Left ventricle myocardium superior (tissue), 1 donor: ENCODE measurements at regions not wholly inside any gene's neighbourhood (a gene's known extent, or its start where the extent isn't known, plus 50 kb on each side); places are given as distances from the start of the nearest gene placed in this dataset.

Experiments
- ATAC-seq: fragments of 200-7000 bp; cut with Tn5 transposase; one replicate; pipeline ENCODE4 v1.9.1; 2020; ENCODE audit warnings: mild to moderate bottlenecking, moderate library complexity
- DNase-seq: peaks from one replicate; pipeline ENCODE4 v3.0.0-alpha.2; 2020
- intact Hi-C: fragments of 100-400 bp; cut with micrococcal nuclease; formaldehyde crosslinking; loops from one replicate; pipeline ENCODE4 v1.11.0; 2022
- donor health status: DM: no; HTN: yes; CAD: no; lungs with severe emphysema.

DNA sequence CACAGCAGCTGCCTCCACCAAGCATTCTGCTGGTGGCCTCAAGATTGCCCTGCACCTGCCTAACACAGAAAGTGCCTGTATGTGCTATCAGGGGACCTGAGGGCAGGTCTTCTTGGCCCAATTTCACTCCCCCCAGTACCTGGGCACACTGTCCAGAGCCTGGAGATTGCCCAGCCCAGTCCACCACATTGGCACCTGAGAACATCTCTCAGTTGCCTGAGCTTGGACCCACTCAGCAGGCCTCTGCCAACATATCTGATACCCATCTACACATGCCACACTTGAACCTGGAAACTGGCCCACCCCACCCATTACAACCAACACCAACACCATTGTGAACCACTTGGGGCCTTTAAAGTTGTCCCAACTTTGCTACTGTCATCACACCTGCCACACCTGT is 1523.1 kb upstream of the CDH9 start:
- intact Hi-C loops: no loop called here
- DNase-seq: no peak
- no peak for ATAC-seq

DNA sequence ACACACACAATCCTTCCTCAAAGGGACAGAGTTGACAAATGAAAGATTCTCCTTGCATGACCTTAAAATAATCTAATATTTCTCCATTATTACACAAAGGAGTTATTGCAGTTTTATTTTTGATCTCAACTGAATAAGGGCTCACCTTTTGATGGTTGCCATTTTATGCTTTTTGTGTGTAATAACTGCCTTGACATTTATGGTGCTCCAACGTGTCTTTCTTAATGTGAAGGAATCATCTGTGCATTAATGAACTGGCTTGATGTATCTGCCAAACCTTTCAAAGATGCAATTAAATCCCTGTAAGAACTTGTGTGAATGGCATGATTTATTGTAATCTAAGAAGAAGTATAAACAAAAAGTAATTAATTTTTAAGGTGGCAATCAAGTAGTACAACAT is 1519.8 kb upstream of the CDH9 start:
- ATAC-seq (no peak), DNase-seq (no peak)
- intact Hi-C loops: no loop called here

DNA sequence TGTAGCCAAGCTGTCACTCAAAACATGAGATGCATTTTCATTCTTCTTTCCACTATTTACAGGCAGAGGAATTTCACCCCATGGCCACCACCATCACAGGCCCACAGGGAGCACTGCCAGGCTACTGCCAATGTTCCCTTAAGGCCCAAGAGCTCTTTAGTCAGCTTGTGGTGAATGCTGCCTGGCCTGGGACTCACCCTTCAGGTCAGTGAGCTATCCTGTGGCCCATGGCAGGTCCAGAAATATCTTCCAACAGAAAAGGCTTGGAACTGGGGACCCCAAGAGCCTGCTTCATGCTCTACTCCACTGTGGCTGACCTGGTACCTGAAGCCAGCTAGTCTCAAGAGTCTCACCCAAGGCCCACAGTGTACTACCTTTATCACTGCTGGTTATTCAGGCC is 1518.7 kb upstream of the CDH9 start:
- ATAC-seq (no peak), DNase-seq (no peak)
- intact Hi-C loops: no loop called here

DNA sequence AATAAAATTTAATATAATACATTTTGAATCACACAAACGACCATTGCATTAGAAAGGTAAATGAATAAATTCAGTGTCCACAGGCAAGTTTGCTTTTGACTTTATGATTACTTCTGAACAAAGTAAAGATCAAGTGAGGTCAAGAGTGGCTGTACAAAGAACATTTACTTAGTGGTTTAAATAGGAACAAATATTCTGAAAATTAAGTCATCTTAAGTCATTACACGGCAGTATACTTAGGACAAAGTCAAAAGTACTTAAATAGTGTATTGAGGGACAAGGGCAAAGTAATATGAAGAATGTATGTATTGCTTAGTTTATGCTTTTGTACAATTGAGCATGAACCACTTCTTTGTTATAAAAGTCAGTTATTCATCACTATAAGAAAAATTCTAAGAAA is 1511.2 kb upstream of the CDH9 start:
- no peak for ATAC-seq
- intact Hi-C loops: no loop called here
- DNase-seq: no peak

DNA sequence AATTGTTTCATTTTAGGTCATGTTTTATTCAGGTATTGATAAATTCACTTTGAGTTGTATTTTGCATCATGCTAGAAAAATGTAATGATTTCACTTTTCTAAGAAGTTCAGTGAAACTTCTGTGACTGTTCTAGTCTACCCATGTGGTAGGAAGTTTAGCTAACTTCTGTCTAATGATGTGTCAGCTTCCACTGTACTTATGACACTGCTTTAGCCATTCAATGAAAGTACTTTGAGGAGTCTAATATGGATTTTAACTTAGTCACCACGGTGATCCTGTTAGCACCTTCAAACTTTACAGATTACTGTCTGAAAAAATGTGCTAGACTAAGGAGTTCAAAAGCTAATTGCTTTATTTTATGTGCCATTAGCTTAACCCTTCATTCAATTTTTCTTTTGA is 1510.5 kb upstream of the CDH9 start:
- intact Hi-C loops: no loop called here
- DNase-seq (no peak), ATAC-seq (no peak)

DNA sequence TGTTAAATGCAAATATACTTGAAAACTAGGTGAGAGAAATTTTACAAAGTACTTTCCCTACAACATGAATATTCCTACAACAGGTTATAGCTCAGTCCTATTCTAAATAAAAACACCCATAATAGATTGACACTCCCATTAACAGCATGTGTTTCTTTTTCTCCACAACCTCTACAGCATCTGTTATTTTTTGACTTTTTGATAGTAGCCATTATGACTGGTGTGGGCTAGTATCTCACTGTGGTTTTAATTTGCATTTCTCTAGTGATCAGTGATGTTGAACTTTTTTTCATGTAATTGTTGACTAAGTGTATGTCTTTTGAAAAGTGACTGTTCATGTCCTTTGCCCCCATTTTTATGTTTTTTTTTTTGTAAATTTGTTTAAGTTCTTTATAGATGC is 1506.1 kb upstream of the CDH9 start:
- DNase-seq (no peak), ATAC-seq (no peak)
- intact Hi-C loops: no loop called here

DNA sequence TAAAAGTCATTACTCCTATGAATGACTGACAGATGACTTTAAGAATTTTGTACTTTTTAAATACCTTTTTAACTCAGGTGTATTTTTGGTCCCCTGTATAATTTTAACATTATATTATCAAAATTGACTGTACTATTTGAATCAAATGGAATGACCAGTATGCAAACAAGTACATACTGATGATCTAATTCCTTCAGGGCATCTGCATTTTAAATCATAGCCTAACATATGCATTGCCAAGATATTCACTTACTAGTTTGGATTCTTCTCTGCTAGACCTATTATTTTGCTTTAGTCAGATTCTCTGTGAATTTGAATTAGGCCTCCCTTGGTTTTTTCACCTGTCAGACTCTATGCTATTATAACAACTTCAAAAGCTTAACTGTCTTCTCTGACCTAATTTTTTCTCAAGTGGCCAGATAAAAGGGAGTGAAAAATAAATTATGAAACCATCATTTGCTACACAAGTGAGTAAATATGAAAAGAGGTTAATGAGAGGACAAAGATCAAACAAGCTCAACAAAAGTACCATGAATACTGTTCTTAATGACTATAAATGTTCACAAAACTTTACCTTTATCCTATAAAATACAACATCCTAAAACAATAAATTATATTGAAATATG is 1505.2 kb upstream of the CDH9 start:
- DNase-seq (no peak), ATAC-seq (no peak)
- intact Hi-C loops: no loop called here

DNA sequence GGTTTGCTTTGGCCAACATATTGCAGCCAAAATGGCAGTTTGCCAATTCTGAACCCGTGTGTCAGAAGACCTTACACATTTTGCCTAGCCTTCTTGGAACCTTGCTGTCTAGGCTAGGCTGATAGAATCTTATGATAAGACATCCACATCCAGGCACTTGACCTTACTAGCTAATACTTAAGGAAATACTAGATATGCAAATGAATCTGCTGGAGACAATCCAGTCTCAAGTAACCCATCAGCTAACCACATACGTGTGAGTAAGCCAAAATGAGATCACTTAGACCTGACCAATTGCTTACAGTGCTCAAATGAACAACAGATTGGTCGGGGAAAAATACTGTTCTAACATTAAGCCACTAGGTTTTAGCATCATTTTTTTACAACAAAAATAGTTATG is 1504.6 kb upstream of the CDH9 start:
- intact Hi-C loops: no loop called here
- no peak for ATAC-seq
- no peak for DNase-seq

DNA sequence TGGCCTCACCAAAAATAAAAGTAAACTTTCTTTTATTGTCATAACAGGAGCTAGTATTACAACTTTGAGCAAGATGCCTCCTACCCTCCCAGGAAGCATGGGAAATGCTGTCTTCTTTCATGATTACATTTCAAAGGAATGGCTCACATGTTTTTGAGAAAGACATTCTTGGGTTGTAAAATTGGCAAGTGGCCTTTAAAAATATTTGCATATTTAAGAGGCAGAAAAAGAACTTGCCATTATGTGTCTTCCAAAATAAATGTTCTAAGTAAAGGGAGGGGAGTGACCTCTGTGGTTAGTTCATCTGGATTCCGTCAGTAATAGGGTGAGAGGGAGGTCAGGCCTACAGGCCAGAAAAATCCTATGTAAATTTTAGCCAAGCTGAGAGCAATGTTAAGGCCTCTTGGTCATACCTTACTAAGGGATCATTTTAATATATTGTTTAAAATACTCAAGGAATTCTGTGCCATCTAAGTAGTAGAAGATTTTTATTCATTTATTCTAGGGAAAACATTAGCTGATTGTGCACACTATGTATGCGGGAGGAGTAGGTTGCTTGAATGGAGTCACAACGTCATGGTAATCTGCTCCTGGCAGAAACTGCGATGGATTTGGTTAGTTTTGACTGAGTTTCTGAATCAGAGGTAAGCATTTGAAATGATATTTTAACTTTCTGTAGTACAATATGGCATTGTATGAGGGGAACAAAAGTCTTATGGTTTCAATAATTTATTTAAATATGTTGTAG is 1485.7 kb upstream of the CDH9 start:
- intact Hi-C loops: no loop called here
- ATAC-seq (no peak), DNase-seq (no peak)

DNA sequence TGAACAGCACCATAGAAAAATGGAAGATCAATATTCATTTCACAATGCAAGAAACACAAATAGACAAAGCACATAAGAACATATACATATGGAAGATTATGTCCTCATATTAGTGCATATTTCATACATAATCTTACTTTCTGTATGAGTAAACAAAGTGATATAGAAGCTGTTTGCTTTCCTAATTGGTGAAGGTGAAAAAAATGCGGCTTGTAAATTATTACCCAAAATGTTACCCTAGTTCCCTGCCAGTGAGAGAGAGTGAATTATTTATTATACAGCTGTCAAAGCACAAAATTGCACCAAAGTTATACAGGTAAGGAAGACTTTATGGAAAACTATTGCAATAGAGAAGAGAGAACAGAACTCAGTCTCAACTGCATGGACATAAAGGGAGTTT is 1485.0 kb upstream of the CDH9 start:
- intact Hi-C loops: no loop called here
- ATAC-seq: no peak
- no peak for DNase-seq

DNA sequence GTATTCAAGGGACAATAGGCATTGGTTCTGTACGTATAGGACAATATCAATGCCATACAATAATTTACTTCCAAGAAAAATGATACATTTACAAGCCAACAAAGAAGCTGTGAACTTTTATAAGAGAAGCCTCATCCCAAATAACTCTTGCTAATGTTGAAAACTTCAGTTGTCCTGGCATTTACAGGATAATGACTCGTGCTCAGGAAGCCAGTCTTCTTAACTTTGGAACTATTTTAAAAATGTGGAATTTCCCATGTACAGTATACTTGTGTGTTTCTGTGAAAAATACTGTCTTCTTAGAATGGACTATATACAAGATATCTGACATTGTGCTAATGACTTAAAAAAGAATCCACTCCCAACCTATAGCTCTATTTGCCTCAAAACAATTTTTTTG is 1479.3 kb upstream of the CDH9 start:
- DNase-seq (no peak), ATAC-seq (no peak)
- intact Hi-C loops: no loop called here

DNA sequence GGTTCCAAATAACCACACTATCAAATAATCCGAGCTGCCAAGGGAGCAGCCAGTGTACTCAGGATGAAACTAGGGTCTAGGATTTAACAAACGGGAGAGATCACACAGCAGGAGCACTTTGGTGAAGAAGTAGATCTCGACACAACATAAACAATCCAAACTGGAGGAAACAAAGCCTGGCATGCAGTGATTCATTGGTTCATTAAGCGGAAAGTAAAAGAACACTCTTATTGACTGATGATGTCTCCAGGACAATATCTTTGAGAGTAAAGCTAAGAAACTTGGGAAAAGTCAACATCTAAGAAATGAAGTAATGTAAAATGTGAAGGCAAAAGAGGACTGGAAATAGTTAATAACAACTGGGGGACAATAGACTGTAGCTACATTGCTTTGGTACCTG is 1478.3 kb upstream of the CDH9 start:
- no peak for DNase-seq
- no peak for ATAC-seq
- intact Hi-C loops: no loop called here

DNA sequence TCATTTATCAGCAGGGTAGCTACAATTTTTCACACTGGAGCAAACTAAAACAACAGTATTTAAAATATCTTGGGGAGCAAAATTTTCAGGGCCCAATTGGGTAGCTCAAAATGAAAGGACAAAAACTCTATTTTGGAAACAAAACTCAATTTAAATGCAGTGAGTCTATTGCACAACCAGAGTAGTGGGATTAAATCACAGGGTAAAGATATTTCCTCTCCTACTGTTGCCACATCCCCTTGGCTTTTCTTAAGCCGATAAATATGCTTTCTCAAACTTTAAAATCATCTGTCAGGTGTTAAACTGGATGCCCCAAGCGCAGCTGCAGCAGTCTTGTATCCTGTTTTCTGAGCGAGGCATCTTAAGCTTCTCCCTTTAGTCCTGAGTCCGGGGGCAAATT is 1474.3 kb upstream of the CDH9 start:
- no peak for ATAC-seq
- DNase-seq: no peak
- intact Hi-C loops: no loop called here

DNA sequence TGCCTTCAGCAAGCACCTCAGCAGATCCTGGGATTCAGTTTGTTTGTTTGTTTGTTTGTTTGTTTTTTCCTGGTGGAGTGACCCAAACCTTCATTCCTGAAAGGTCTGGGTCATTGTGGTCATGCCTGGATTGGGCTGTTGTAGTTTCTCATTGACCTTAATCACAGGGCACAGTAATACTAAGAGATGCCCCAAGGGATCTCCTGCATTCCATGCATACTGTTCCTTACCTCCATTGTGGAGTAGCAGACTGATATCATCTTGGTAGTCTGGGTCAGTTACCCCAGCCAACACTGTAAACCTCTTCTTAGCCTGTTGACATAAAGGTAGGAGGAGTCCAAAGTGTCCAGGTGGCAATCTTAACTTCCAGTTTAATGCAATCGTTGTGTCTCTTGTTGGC is 1466.7 kb upstream of the CDH9 start:
- intact Hi-C loops: no loop called here
- DNase-seq: no peak
- no peak for ATAC-seq

DNA sequence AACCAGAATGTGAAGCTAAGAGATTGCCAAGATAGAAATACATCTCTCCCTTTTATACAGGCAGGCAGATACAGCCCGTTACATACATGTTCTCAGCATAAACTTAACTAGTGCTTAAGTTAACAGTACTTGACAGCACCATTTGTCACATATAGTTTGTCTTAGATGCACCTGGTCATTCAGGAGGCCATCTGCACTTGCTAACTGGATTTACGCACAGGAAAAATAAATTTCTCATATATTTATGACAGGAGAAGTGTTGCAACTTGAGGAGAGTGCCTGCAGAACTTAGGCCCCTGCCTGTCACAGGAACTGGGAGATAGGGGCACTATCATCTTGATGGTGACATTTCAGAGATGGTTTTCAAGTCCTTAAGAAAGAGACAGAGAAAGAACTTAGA is 1462.1 kb upstream of the CDH9 start:
- ATAC-seq (no peak), DNase-seq (no peak)
- intact Hi-C loops: no loop called here

DNA sequence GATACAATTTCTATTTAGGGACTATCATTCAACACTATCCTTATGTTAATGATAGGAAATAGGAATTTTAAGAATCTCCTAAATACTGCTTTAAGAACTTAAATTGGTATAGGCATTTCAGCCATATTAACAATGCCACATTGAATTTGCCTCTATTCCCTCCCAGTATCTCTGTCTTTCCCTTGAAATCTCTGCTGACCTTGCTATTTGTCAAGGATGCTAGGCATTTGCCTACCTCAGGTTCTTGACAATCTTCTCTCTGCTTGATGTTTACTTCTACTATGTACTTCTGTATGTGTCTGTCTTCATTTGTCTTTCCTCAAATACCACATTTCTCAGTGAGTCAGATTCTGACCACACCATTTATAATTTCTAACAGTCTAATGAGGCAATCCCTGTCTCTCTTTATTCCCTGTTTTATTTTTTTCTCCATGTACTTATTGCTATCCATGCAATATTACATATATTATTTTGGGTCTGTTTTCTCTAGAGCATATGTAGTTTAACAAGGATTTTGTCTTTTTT is 1461.4 kb upstream of the CDH9 start:
- ATAC-seq: no peak
- no peak for DNase-seq
- intact Hi-C loops: no loop called here

DNA sequence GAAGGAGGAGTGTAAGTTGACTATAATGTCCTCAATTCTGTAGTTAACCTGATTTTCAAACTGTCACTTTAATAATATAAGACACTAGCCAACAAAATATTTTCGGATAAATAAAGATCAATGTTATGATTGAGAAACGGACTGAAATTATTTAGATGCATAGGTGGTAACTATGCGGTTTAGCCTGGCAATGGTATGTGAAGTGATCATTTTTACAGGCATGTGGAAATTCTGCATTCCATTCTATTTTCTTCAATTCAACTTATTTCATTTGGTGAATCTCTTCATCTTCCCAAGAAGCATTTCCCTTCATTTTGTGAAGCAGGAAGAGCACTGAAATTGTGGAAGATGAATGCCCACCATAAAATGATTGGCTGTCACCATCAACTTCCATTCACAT is 1457.5 kb upstream of the CDH9 start:
- no peak for DNase-seq
- intact Hi-C loops: no loop called here
- ATAC-seq: no peak

DNA sequence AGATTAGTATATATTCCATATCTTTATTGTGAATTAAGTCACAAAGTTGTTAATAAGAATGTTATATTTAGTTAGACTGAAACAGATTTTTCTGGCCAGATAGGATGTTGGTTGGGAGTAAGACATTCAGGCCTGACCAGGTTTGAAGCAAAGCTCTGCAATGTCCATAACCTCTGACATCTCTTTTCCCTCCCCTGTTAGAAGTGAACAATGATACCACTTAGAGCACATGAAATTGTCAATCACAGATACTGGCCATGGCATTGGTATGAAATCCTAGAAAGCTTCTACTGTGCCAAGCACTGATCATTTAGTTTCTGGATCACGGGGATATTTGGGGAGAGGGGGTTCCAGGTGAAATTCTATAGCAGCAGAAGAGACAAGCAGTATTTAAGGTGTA is 1455.1 kb upstream of the CDH9 start:
- ATAC-seq (no peak), DNase-seq (no peak)
- intact Hi-C loops: no loop called here

DNA sequence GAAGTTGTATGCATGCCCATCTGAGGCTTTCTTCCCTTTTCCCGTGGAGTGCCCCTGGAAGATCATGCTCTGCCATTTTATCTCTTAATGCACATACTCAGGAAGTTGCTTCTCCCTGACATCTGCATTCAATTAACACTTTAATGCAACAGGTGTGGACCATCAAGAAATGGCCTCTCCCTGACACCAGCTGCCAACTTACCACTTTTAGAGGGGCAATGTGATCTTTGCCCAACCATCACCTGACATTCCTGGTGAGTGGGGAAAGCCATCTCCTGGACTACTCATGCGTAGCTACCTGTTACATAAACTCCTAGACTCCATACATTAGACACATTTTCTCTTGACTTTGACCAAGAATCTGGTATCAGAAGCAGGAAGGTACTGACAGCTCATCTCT is 1450.4 kb upstream of the CDH9 start:
- intact Hi-C loops: no loop called here
- DNase-seq (no peak), ATAC-seq (no peak)

DNA sequence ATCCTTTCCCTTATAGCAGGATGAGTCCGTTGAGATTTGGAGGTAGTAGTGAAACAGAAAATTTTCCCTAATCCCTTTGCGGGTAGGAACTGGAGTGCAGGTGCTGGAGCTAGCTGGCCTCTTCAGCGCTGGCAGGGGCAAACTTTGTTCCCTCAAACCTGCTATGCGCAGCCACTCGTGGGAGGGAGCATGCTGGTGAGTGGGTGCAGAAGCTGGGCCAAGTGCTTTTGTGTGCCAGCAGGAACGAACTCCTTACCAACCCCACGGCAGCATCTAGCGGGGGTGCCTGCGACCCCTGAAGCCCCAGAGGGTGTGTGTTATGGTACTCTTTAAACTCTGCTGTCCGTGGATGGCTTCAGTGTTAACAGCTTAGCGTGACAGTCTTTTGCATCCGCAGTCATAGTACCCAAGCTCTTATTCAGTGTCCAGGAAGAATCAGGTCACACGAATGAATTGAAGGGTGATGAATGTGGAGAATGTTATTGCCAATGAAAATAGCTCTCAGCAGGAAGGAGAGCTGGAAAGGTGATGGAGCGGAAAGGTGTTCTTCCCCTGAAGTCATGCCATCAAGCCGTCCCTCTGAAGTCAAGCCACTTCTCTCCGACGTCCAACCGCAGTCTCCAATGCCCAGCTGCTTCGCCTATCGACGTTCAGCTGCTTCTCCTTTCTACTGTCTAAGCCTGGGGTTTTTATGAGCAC is 1445.1 kb upstream of the CDH9 start:
- intact Hi-C loops: no loop called here
- ATAC-seq (no peak), DNase-seq (no peak)
